PFSK-1 (cell line): ENCODE measurements at regions not wholly inside any gene's neighbourhood (a gene's known extent, or its start where the extent isn't known, plus 50 kb on each side); places are given as distances from the start of the nearest gene placed in this dataset.

Source experiments
- FOXP2 ChIP-seq: optimal IDR thresholded peaks from 2 replicates; pipeline ENCODE3; 2011; ENCODE audit warnings: borderline replicate concordance, control low read depth, inconsistent platforms; ENCODE audit not compliant: insufficient read depth; ENCODE audit errors: extremely low read length, extremely low read depth
- POLR2AphosphoS5 ChIP-seq: IDR thresholded peaks from 2 replicates; pipeline ENCODE4 v1.6.1; 2012; ENCODE audit warnings: low read depth, mild to moderate bottlenecking, control low read depth, low read length, moderate library complexity
- REST ChIP-seq, 2 experiments: IDR thresholded peaks; 2 replicates each; pipeline versions ENCODE4 v1.6.1 to v1.8.0; 2011 to 2012; ENCODE audit warnings: low read depth in 2 of 2, low read length in 2 of 2, control low read depth in 1 of 2, inconsistent platforms in 1 of 2, mild to moderate bottlenecking in 1 of 2, moderate library complexity in 1 of 2; ENCODE audit not compliant: insufficient read depth in 1 of 2
- TAF1 ChIP-seq: IDR thresholded peaks from 2 replicates; pipeline ENCODE4 v1.6.1; 2012; ENCODE audit warnings: low read length, control low read depth, borderline replicate concordance; ENCODE audit not compliant: insufficient read depth

GRCh38 chr19:31988256-31988655 lies 357.2 kb upstream of the ZNF507 start:
- TF ChIP-seq POLR2AphosphoS5 (no peak), REST (IDR thresholded peaks at IDR 0.05; ENCODE audit: insufficient read depth in 1 of 2, low read depth in 2 of 2, low read length in 2 of 2) (no peak), FOXP2 (no peak), TAF1 (no peak)
